K562 (cell line): ENCODE measurements at regions not wholly inside any gene's neighbourhood (a gene's known extent, or its start where the extent isn't known, plus 50 kb on each side); places are given as distances from the start of the nearest gene placed in this dataset.

Experiments
- ATAC-seq: fragments of 200-7000 bp; cut with Tn5 transposase; 3 replicates; pipeline ENCODE4 v1.9.1; 2020; ENCODE audit warnings: moderate library complexity
- BruUV-seq: library from RNA; stranded (reverse); fragments of 400-500 nt; replicated peaks from 2 replicates; lab custom pipeline; 2021; lab: Mats Ljungman, UMichigan
- CTCF ChIA-PET: fragments of 300-600 bp; formaldehyde crosslinking; extraction: SDS; loops from one replicate; lab custom pipeline; 2021; ENCODE audit warnings: low intra/inter-chr PET ratio; lab: Yijun Ruan, JAX
- POLR2A ChIA-PET: fragments of 300-600, 350-650 bp; sonication (Branson Sonifier 250); formaldehyde crosslinking; extraction: SDS; loops from one replicate; lab custom pipeline; 2021; ENCODE audit warnings: antibody characterized with exemption, inconsistent platforms; lab: Yijun Ruan, JAX
- DNase-seq, 4 experiments: peaks; one replicate each; pipeline versions ENCODE4 v3.0.0 to v3.0.0-alpha.2; 2011 to 2018; ENCODE audit warnings: low spot score in 3 of 4, mixed read lengths in 3 of 4; ENCODE audit errors: extremely low read depth in 1 of 4
- FAIRE-seq: peaks from 2 replicates; lab custom pipeline; 2011; peaks lifted over from hg19 to GRCh38; lab: Jason Lieb, UNC
- H2AFZ ChIP-seq: 2 replicates; pipeline ENCODE4 v1.6.0; 2011; ENCODE audit warnings: low read depth, low read length, control low read depth, inconsistent platforms
- H3K27ac ChIP-seq: fragments of 200-600 bp; 3 replicates; pipeline ENCODE4 v1.8.0; 2011; ENCODE audit warnings: low read depth, mild to moderate bottlenecking, control low read depth, inconsistent platforms, low read length, moderate library complexity, mixed read lengths; ENCODE audit errors: extremely low read depth
- H3K27me3 ChIP-seq, 2 experiments: fragments of 300-600 bp in 1 of 2; 2 replicates in 1 of 2; 3 replicates in 1 of 2; pipeline versions ENCODE4 v1.6.0 to v1.8.0; 2011; ENCODE audit warnings: inconsistent platforms in 2 of 2, low read length in 2 of 2, mild to moderate bottlenecking in 1 of 2, mixed read lengths in 1 of 2, moderate library complexity in 1 of 2; ENCODE audit not compliant: control insufficient read depth in 2 of 2, insufficient read depth in 2 of 2
- H3K36me3 ChIP-seq: fragments of 300-600 bp; 3 replicates; pipeline ENCODE4 v1.8.0; 2011; ENCODE audit warnings: mild to moderate bottlenecking, low read length, inconsistent platforms; ENCODE audit not compliant: control insufficient read depth, insufficient read depth
- H3K4me1 ChIP-seq, 2 experiments: fragments of 200-600 bp in 1 of 2; replicated peaks in 1 of 2; 2 replicates in 1 of 2; 3 replicates in 1 of 2; pipeline versions ENCODE4 v1.5.1 to v1.8.0; 2011; ENCODE audit warnings: inconsistent platforms in 2 of 2, low read length in 2 of 2, mild to moderate bottlenecking in 1 of 2, mixed read lengths in 1 of 2, moderate library complexity in 1 of 2; ENCODE audit not compliant: control insufficient read depth in 2 of 2, insufficient read depth in 2 of 2
- H3K4me2 ChIP-seq: 2 replicates; pipeline ENCODE4 v1.6.1; 2011; ENCODE audit warnings: low read length, control low read depth, inconsistent platforms, mixed read lengths; ENCODE audit not compliant: insufficient read depth
- H3K4me3 ChIP-seq: fragments of 200-600 bp; sonication (generic), shearing (Covaris generic); 2 replicates; pipeline ENCODE4 v1.5.1; 2016; ENCODE audit warnings: control low read depth, inconsistent platforms
- H3K79me2 ChIP-seq: fragments of 200-600 bp; 3 replicates; pipeline ENCODE4 v1.8.0; 2011; ENCODE audit warnings: low read length, inconsistent platforms; ENCODE audit not compliant: control insufficient read depth, insufficient read depth
- H3K9ac ChIP-seq, 2 experiments: 2 replicates each; pipeline versions ENCODE4 v1.6.0 to v1.6.1; 2011; ENCODE audit warnings: low read depth in 2 of 2, low read length in 2 of 2, control low read depth in 1 of 2, inconsistent platforms in 1 of 2, mild to moderate bottlenecking in 1 of 2, mixed read lengths in 1 of 2; ENCODE audit not compliant: insufficient read depth in 1 of 2
- H3K9me1 ChIP-seq: one replicate; pipeline ENCODE4 v1.6.0; 2011; ENCODE audit warnings: inconsistent platforms, mild to moderate bottlenecking, low read length, moderate library complexity; ENCODE audit not compliant: control insufficient read depth, insufficient read depth
- H3K9me3 ChIP-seq: replicated peaks from 2 replicates; pipeline ENCODE4 v1.5.1; 2011; ENCODE audit warnings: low read depth, low read length, inconsistent platforms; ENCODE audit not compliant: control insufficient read depth, insufficient read depth
- H4K20me1 ChIP-seq: replicated peaks from 2 replicates; pipeline ENCODE4 v1.6.1; 2011; ENCODE audit warnings: low read length, inconsistent platforms, mixed read lengths; ENCODE audit not compliant: control insufficient read depth, insufficient read depth
- ELF1 ChIP-seq: fragments of 200-800 bp; sonication (Bioruptor generic); IDR thresholded peaks from 2 replicates; pipeline ENCODE4 v1.6.1; 2016; ENCODE audit warnings: missing genetic modification characterization, missing compliant biosample characterization
- EP300 ChIP-seq: IDR thresholded peaks from 2 replicates; pipeline ENCODE4 v1.6.1; 2012; ENCODE audit warnings: low read length, improper control_type of control experiment
- HDGF ChIP-seq: fragments of 450-650 bp; IDR thresholded peaks from 2 replicates; pipeline ENCODE4 v1.6.1; 2016
- LCOR ChIP-seq: sonication (generic); formaldehyde crosslinking; IDR thresholded peaks from 2 replicates; pipeline ENCODE4 v1.8.0; 2022; ENCODE audit warnings: mild to moderate bottlenecking, missing genetic modification reagents
- NR1H2 ChIP-seq: sonication (generic); formaldehyde crosslinking; IDR thresholded peaks from 2 replicates; pipeline ENCODE4 v1.4.0; 2020; ENCODE audit warnings: mild to moderate bottlenecking, missing genetic modification reagents
- RAD21 ChIP-seq, 2 experiments: fragments of 250-450 bp in 1 of 2; fragments of 450-650 bp in 1 of 2; sonication (Bioruptor Pico) in 1 of 2; formaldehyde crosslinking in 1 of 2; IDR thresholded peaks in 1 of 2; conservative IDR thresholded peaks in 1 of 2; 2 replicates each; pipeline versions ENCODE4 v1.4.0 to v1.8.0; 2020 to 2022; ENCODE audit warnings: mild to moderate bottlenecking in 2 of 2, moderate library complexity in 1 of 2
- SIX5 ChIP-seq, 2 experiments: IDR thresholded peaks; 2 replicates each; pipeline ENCODE4 v1.6.1; 2011; ENCODE audit warnings: low read length in 2 of 2, borderline replicate concordance in 1 of 2, low read depth in 1 of 2, mild to moderate bottlenecking in 1 of 2, moderate library complexity in 1 of 2; ENCODE audit not compliant: insufficient read depth in 1 of 2
- SP1 ChIP-seq: sonication (generic); formaldehyde crosslinking; IDR thresholded peaks from 2 replicates; pipeline ENCODE4 v1.8.1; 2022; ENCODE audit warnings: mild to moderate bottlenecking, missing genetic modification reagents
- TCFL5 ChIP-seq: fragments of 250-450 bp; sonication (Bioruptor Pico); conservative IDR thresholded peaks from 2 replicates; pipeline ENCODE4 v1.6.1; 2021; ENCODE audit warnings: mild to moderate bottlenecking, moderate library complexity, matching md5 sums
- TEAD2 ChIP-seq: fragments of 450-650 bp; IDR thresholded peaks from 2 replicates; pipeline ENCODE4 v1.6.1; 2016; ENCODE audit warnings: missing genetic modification characterization, control low read depth, missing compliant biosample characterization
- THRAP3 ChIP-seq: fragments of 450-650 bp; IDR thresholded peaks from 2 replicates; pipeline ENCODE4 v1.6.1; 2016; ENCODE audit warnings: mild to moderate bottlenecking, inconsistent platforms, borderline replicate concordance
- ZNF175 ChIP-seq: fragments of 200-800 bp; sonication (Bioruptor generic); IDR thresholded peaks from 2 replicates; pipeline ENCODE4 v1.6.1; 2016; ENCODE audit warnings: low read depth, mild to moderate bottlenecking, missing genetic modification characterization, missing compliant biosample characterization
- ZNF24 ChIP-seq: fragments of 450-650 bp; IDR thresholded peaks from 2 replicates; pipeline ENCODE4 v1.6.1; 2016
- ZNF318 ChIP-seq, 2 experiments: fragments of 450-650 bp; IDR thresholded peaks; 2 replicates each; pipeline ENCODE4 v1.6.1; 2016; ENCODE audit warnings: mild to moderate bottlenecking in 2 of 2, borderline replicate concordance in 1 of 2, low read depth in 1 of 2, moderate library complexity in 1 of 2
- ZNF583 ChIP-seq: fragments of 250-450 bp; sonication (Bioruptor Pico); IDR thresholded peaks from 2 replicates; pipeline ENCODE4 v1.4.0; 2020
- WGBS: fragments of 100-300 bp; shearing (Covaris generic); methylation state at CpG from one replicate; pipeline ENCODE4 v1.1.6; 2016; ENCODE audit warnings: low coverage, mixed read lengths; ENCODE audit not compliant: insufficient coverage; ENCODE audit errors: missing lambda C conversion rate; 5-methylcytosine and 5-hydroxymethylcytosine counted together
- in situ Hi-C: fragments of 300-500 bp; cut with MboI; formaldehyde crosslinking; loops from 4 replicates; pipeline ENCODE4 v1.15.0; 2018; ENCODE audit warnings: inconsistent platforms, mixed read lengths
- intact Hi-C: fragments of 100-400 bp; cut with micrococcal nuclease; formaldehyde crosslinking; loops from 2 replicates; pipeline ENCODE4 v1.14.2; 2022

- TF ChIP-seq HDGF (no peak), THRAP3 (no peak), NR1H2 (CRISPR knock-in tag) (no peak), ZNF318 (IDR thresholded peaks at IDR 0.05; ENCODE audit: borderline replicate concordance in 1 of 2, low read depth in 1 of 2) (no peak), EP300 (no peak), RAD21 (CRISPR knock-in tag; conservative IDR thresholded peaks at IDR 0.05 in 1 of 2, IDR thresholded peaks at IDR 0.05 in 1 of 2) (no peak), ELF1 (tag) (no peak), ZNF583 (CRISPR knock-in tag) (no peak), SP1 (CRISPR knock-in tag) (no peak), SIX5 (IDR thresholded peaks at IDR 0.05; ENCODE audit: borderline replicate concordance in 1 of 2, insufficient read depth in 1 of 2, low read depth in 1 of 2, low read length in 2 of 2) (no peak), ZNF24 (no peak), TEAD2 (tag) (no peak), ZNF175 (no peak), LCOR (CRISPR knock-in tag) (no peak), TCFL5 (CRISPR knock-in tag) (no peak)
- TF ChIP-seq, all 486 proteins: peak for 0
- no peak overlapping the region for H3K27ac ChIP-seq
- H4K20me1 ChIP-seq, result no peaks in the 10 kb centered on the region
- 0% methylated on average over 3 of the region's 4 CpGs for WGBS
- no peak overlapping the region for H3K4me3 ChIP-seq
- in situ Hi-C loops, result no loop called here
- ChIA-PET POLR2A (no interaction called here), CTCF (no interaction called here)
- H3K36me3 ChIP-seq, result no peaks in the 10 kb centered on the region
- no peaks in the 10 kb centered on the region for H3K4me1 ChIP-seq
- no peaks in the 10 kb centered on the region for H3K79me2 ChIP-seq
- no peak overlapping the region for H3K4me2 ChIP-seq
- H3K9me1 ChIP-seq, result no peaks in the 10 kb centered on the region
- no peaks in the 10 kb centered on the region for H3K9me3 ChIP-seq
- FAIRE-seq (no peak), DNase-seq (no peak), ATAC-seq (no peak)
- H3K27me3 ChIP-seq, result no peaks in the 10 kb centered on the region
- no TSS peak for BruUV-seq
- no peak overlapping the region for H3K9ac ChIP-seq
- intact Hi-C loops, result no loop called here
- no peak overlapping the region for H2AFZ ChIP-seq
These were observed 396.0 kb upstream of the BTBD3 start for GRCh38 chr20:11521476-11522365.
